Colonic mucosa (tissue), 4 donors: ENCODE measurements at regions not wholly inside any gene's neighbourhood (a gene's known extent, or its start where the extent isn't known, plus 50 kb on each side); places are given as distances from the start of the nearest gene placed in this dataset.

Source experiments
- DNase-seq: peaks from one replicate; pipeline ENCODE4 v3.0.0-alpha.2; 2020
- H3K27ac ChIP-seq: fragments of 200-600 bp; one replicate; pipeline ENCODE4 v1.8.0; 2021
- H3K27me3 ChIP-seq: fragments of 200-600 bp; one replicate; pipeline ENCODE4 v1.8.0; 2021
- H3K36me3 ChIP-seq: fragments of 200-600 bp; one replicate; pipeline ENCODE4 v1.8.0; 2021
- H3K4me1 ChIP-seq: fragments of 200-600 bp; one replicate; pipeline ENCODE4 v1.8.0; 2021; ENCODE audit warnings: mild to moderate bottlenecking
- H3K4me3 ChIP-seq: fragments of 200-600 bp; one replicate; pipeline ENCODE4 v1.8.0; 2021
- H3K9ac ChIP-seq, 2 donors: one replicate each; pipeline ENCODE4 v1.7.0; 2013; ENCODE audit warnings: control low read depth in 2 of 2, low read depth in 2 of 2, low read length in 2 of 2
- H3K9me3 ChIP-seq: fragments of 200-600 bp; one replicate; pipeline ENCODE4 v1.8.0; 2021
- intact Hi-C: fragments of 100-400 bp; cut with DNase I; formaldehyde crosslinking; loops from one replicate; pipeline ENCODE4 v1.14.1; 2022
- TF ChIP-seq, protein P1 (sequence below): fragments of 200-600 bp; IDR thresholded peaks from one replicate; pipeline ENCODE4 v1.8.0; 2022; ENCODE audit warnings: antibody characterized with exemption, mild to moderate bottlenecking
- donor health status: healthy.
- donor health status: DM: no; HTN: no; CAD: no.
- donor health status: DM: no; HTN: no; CAD: no.

DNA sequence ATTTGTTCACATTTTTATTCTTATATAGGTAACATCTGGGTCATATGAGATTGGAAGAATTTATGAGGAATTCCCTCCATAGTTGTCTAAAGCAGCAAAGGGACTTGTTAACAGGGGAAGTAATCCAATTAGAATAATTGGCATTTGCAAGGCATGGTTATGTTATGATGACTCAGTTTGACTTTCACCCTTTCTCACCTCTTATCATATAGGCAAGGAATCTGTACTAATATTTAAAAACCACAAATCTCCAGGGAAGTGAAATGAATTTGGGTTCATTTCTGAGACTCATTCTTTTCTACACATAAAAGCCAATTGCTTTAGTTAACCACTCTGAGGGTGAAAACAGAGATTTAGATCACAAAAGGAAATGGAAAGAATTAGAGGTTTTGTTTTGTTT lies 281.5 kb upstream of the DKK2 start:
- H3K27me3 ChIP-seq, result no peaks in the 10 kb centered on the region
- no peaks in the 10 kb centered on the region for H3K36me3 ChIP-seq
- intact Hi-C loops, result no loop called here
- no peak overlapping the region for H3K9ac ChIP-seq
- DNase-seq, result no peak
- H3K27ac ChIP-seq, result no peak overlapping the region
- no peaks in the 10 kb centered on the region for H3K4me1 ChIP-seq
- no peak overlapping the region for H3K4me3 ChIP-seq
- TF ChIP-seq, protein P1, sequence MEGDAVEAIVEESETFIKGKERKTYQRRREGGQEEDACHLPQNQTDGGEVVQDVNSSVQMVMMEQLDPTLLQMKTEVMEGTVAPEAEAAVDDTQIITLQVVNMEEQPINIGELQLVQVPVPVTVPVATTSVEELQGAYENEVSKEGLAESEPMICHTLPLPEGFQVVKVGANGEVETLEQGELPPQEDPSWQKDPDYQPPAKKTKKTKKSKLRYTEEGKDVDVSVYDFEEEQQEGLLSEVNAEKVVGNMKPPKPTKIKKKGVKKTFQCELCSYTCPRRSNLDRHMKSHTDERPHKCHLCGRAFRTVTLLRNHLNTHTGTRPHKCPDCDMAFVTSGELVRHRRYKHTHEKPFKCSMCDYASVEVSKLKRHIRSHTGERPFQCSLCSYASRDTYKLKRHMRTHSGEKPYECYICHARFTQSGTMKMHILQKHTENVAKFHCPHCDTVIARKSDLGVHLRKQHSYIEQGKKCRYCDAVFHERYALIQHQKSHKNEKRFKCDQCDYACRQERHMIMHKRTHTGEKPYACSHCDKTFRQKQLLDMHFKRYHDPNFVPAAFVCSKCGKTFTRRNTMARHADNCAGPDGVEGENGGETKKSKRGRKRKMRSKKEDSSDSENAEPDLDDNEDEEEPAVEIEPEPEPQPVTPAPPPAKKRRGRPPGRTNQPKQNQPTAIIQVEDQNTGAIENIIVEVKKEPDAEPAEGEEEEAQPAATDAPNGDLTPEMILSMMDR, result no peak
- H3K9me3 ChIP-seq, result no peaks in the 10 kb centered on the region

DNA sequence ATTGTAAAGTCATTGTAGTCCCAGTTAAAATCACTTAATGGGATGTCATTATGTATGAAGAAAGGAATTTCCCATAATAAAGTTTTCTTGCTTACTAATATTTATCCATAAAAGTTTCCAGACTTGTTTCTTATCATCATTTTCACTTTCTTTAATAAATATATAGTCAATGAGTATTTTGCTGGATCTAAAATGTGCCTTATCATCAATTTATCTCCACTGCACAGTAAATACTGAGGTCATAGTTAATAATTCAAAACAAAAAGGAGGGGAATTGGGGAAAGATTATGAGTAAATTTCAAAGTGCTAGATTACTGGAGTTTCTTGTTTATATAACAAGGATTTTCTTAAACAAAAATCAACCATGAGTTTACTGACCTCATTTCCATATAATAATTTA lies 279.5 kb upstream of the DKK2 start:
- no peaks in the 10 kb centered on the region for H3K27me3 ChIP-seq
- no peak for DNase-seq
- H3K4me1 ChIP-seq, result no peaks in the 10 kb centered on the region
- no peak overlapping the region for H3K27ac ChIP-seq
- H3K36me3 ChIP-seq, result no peaks in the 10 kb centered on the region
- no peaks in the 10 kb centered on the region for H3K9me3 ChIP-seq
- TF ChIP-seq, protein P1, result no peak
- intact Hi-C loops, result no loop called here
- no peak overlapping the region for H3K4me3 ChIP-seq
- no peak overlapping the region for H3K9ac ChIP-seq

DNA sequence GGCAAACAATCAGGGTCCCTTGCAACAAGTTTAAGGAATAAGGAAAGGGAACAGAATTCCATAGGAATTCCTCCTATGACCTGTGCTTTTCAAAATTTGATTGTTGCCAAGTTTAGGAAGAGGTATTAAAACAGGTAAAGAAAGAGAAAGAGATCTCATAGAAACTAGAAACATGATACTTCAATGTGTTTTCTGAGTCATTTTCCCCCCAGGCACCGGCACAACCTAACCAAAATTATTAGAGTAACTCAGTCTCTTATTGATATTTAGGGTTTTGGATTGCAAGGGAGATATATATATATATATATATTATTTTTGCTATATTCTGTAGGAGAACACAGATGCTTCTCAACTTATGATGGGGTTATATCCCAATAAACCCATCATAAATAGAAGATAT lies 278.0 kb upstream of the DKK2 start:
- no peaks in the 10 kb centered on the region for H3K9me3 ChIP-seq
- no peaks in the 10 kb centered on the region for H3K27me3 ChIP-seq
- no peaks in the 10 kb centered on the region for H3K4me1 ChIP-seq
- H3K9ac ChIP-seq, result no peak overlapping the region
- H3K27ac ChIP-seq, result no peak overlapping the region
- H3K36me3 ChIP-seq, result no peaks in the 10 kb centered on the region
- TF ChIP-seq, protein P1, result no peak
- H3K4me3 ChIP-seq, result no peak overlapping the region
- no peak for DNase-seq
- intact Hi-C loops, result no loop called here

DNA sequence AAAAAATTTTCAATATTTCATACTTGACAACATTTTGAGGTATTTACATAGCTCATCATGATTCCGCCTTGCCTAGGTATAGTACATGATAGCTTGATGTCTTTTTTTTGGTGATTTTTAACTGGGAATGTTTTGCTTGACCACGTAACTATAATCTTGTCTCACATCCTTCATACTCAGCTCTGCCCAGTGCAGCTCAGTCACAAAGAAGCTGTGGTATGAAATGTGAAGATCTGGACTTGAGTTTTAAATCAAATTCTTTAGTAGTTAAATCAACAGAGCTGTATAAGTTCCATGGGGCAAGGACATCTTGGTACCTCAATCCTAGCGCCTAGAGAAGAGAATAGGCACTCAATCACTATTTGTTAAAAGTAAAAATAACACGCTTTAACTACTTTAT lies 276.3 kb upstream of the DKK2 start:
- Histone ChIP-seq H3K4me3 (no peak overlapping the region), H3K9me3 (no peaks in the 10 kb centered on the region), H3K36me3 (no peaks in the 10 kb centered on the region), H3K9ac (no peak overlapping the region), H3K27ac (no peak overlapping the region), H3K27me3 (no peaks in the 10 kb centered on the region), H3K4me1 (no peaks in the 10 kb centered on the region)
- no peak for DNase-seq
- intact Hi-C loops, result no loop called here
- TF ChIP-seq, protein P1, result no peak

DNA sequence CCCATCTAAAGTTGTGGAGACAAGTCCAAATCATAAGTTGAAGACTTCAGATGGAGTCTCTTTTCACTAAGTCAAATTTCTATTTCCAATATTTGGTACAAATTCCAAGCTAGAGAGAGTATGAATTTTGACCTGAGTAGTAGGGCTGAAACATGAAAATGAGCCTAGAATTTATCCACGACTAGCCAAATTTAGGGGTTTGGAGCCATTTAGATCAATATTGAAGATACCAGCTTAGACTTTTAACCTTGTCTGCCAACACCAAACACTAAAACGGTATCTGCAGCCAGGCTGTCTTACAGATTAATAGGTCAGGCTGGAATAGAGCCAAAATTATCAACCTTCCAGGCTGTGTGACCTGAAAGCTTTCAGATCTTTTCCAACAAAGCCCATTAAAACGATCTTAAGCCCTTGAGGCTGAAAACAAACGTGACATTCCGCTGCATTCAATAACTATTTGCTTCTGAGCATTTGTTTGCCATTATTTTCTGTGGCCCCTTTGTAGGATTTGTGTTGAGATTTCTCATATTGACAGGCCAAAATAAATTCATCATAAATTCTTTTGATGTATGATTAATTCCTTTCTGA lies 268.7 kb upstream of the DKK2 start:
- no peak for DNase-seq
- Histone ChIP-seq H3K9ac (no peak overlapping the region), H3K4me1 (no peaks in the 10 kb centered on the region), H3K4me3 (no peak overlapping the region), H3K27ac (no peak overlapping the region), H3K9me3 (no peaks in the 10 kb centered on the region), H3K36me3 (no peaks in the 10 kb centered on the region), H3K27me3 (no peaks in the 10 kb centered on the region)
- intact Hi-C loops, result no loop called here
- TF ChIP-seq, protein P1, result no peak

DNA sequence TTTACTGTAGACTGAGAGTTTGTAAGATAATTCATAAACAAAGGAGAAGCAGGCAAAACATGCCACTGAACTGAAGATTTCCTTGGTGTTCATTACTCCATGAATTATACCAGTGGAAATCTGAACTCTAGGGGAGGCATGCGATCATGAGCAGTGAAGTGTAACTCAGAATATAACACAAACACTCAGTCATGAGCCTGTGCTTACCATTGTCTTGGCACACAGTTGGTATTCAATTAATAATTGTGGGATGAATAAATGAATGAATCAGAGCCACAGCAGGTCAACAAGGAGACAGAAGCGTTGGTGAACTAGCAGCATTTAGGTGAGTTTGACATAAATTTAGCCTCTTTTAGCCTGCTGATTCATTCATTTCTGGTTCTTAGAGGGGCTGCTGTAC lies 263.5 kb upstream of the DKK2 start:
- intact Hi-C loops, result no loop called here
- Histone ChIP-seq H3K9ac (no peak overlapping the region), H3K4me3 (no peak overlapping the region), H3K9me3 (no peaks in the 10 kb centered on the region), H3K36me3 (no peaks in the 10 kb centered on the region), H3K27me3 (no peaks in the 10 kb centered on the region), H3K4me1 (no peaks in the 10 kb centered on the region), H3K27ac (no peak overlapping the region)
- TF ChIP-seq, protein P1, result no peak
- no peak for DNase-seq
